ENCODE measurements at regions not wholly inside any gene's neighbourhood (a gene's known extent, or its start where the extent isn't known, plus 50 kb on each side); places are given as distances from the start of the nearest gene placed in this dataset.

GRCh38 chr10:33794460-33794859 is 460.0 kb upstream of the NRP1 start:
- TF ChIP-seq TAF1 (IDR thresholded peaks at IDR 0.05; ENCODE audit: borderline replicate concordance, insufficient read depth, low read length) (no peak), FOXP2 (optimal IDR thresholded peaks at IDR 0.05; ENCODE audit: borderline replicate concordance, extremely low read depth, extremely low read length, insufficient read depth) (no peak), REST (IDR thresholded peaks at IDR 0.05; ENCODE audit: insufficient read depth in 1 of 2, low read depth in 2 of 2, low read length in 2 of 2) (no peak), SIN3A (IDR thresholded peaks at IDR 0.05; ENCODE audit: borderline replicate concordance, insufficient read depth, low read length) (no peak), POLR2AphosphoS5 (IDR thresholded peaks at IDR 0.05; ENCODE audit: low read depth, low read length) (no peak)

GRCh38 chr10:33793793-33794192 is 459.3 kb upstream of the NRP1 start:
- TF ChIP-seq FOXP2 (optimal IDR thresholded peaks at IDR 0.05; ENCODE audit: borderline replicate concordance, extremely low read depth, extremely low read length, insufficient read depth) (no peak), TAF1 (IDR thresholded peaks at IDR 0.05; ENCODE audit: borderline replicate concordance, insufficient read depth, low read length) (no peak), REST (IDR thresholded peaks at IDR 0.05; ENCODE audit: insufficient read depth in 1 of 2, low read depth in 2 of 2, low read length in 2 of 2) (no peak), SIN3A (IDR thresholded peaks at IDR 0.05; ENCODE audit: borderline replicate concordance, insufficient read depth, low read length) (no peak), POLR2AphosphoS5 (IDR thresholded peaks at IDR 0.05; ENCODE audit: low read depth, low read length) (no peak)

- no peak for TF ChIP-seq FOXP2 (optimal IDR thresholded peaks at IDR 0.05; ENCODE audit: borderline replicate concordance, extremely low read depth, extremely low read length, insufficient read depth)
- TF ChIP-seq POLR2AphosphoS5 (IDR thresholded peaks at IDR 0.05; ENCODE audit: low read depth, low read length): no peak
- TF ChIP-seq TAF1 (IDR thresholded peaks at IDR 0.05; ENCODE audit: borderline replicate concordance, insufficient read depth, low read length): no peak
- TF ChIP-seq SIN3A (IDR thresholded peaks at IDR 0.05; ENCODE audit: borderline replicate concordance, insufficient read depth, low read length): no peak
- TF ChIP-seq REST (IDR thresholded peaks at IDR 0.05; ENCODE audit: insufficient read depth in 1 of 2, low read depth in 2 of 2, low read length in 2 of 2): no peak
These were observed 456.8 kb upstream of the NRP1 start for GRCh38 chr10:33791272-33791660.

GRCh38 chr10:33790521-33791271 is 456.2 kb upstream of the NRP1 start:
- TF ChIP-seq POLR2AphosphoS5 (IDR thresholded peaks at IDR 0.05; ENCODE audit: low read depth, low read length): no peak
- TF ChIP-seq REST (IDR thresholded peaks at IDR 0.05; ENCODE audit: insufficient read depth in 1 of 2, low read depth in 2 of 2, low read length in 2 of 2): no peak
- TF ChIP-seq SIN3A (IDR thresholded peaks at IDR 0.05; ENCODE audit: borderline replicate concordance, insufficient read depth, low read length): no peak
- TF ChIP-seq TAF1 (IDR thresholded peaks at IDR 0.05; ENCODE audit: borderline replicate concordance, insufficient read depth, low read length): no peak

Data from PFSK-1 (cell line).